G401.6 (cell line): ENCODE measurements at regions not wholly inside any gene's neighbourhood (a gene's known extent, or its start where the extent isn't known, plus 50 kb on each side); places are given as distances from the start of the nearest gene placed in this dataset.
"Not testable (repeated sequence)": the region's sequence is repeated elsewhere in the genome, so short reads cannot be mapped to it uniquely, and the experiment has no call there.

Source experiments
- FAIRE-seq: peaks from 2 replicates; lab custom pipeline; 2012; peaks lifted over from hg19 to GRCh38; lab: Jason Lieb, UNC

GRCh38 chr5:85549229-85549628 lies 1068.5 kb upstream of the COX7C start:
- FAIRE-seq, result no peak

DNA sequence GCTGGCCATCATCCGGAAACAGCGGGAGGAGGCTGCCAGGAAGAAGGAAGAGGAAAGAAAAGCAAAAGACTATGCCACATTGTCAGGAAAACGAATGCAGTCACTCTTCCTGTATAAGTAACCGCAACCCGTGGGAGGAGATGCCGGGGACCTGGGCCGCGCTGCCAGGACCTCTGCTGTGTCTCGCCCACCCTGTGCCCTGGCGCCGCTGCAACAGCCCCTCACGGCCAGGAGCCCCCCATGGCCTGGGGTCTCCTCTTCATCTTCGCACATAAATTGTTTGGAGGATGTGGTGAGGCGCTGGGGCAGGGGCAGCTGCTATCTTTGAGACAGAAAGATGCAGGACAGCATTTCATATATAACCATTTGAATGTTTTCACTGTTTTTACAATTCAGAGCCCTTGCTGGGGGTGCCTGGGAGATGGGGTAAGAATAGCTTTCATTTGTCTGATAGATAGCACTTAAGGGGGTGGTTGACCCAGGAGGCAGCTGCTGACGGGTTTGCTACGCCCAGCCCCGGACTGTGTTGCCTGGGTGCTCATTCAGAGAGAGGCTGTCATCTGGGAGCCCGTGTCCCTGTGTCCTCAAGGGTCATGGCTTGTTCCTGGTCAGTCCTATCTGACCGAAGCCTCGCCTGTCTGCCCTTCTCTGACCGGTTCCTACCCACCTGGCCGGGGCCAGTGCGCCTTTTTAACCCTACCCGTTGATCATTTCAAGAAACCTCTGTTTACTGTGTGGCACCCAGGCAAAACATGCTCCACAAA lies 1067.7 kb upstream of the COX7C start:
- no peak for FAIRE-seq

- no peak for FAIRE-seq
Observed at GRCh38 chr5:85556464-85556863, 1061.3 kb upstream of the COX7C start.

DNA sequence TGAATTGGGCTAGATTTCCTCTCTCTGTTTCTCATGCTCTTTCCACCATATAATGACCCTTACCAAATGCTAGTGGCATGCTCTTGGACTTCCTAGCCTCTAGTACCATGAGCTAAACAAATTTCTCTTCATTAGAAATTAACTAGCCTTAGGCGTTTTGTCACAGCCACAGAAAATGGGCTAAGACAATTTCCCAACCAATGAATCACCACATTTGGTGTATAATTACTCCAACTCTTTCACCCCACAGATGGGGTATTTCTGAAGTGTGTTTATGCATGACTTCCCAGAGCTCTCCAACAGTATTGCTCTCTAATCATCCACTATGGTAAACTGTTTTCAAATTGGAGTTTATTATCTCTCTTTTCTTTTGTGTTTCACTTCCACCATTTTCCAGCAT lies 1041.1 kb upstream of the COX7C start:
- FAIRE-seq, result no peak

- FAIRE-seq, result not testable (repeated sequence)
Observed at GRCh38 chr5:85587806-85588205, 1029.9 kb upstream of the COX7C start.

DNA sequence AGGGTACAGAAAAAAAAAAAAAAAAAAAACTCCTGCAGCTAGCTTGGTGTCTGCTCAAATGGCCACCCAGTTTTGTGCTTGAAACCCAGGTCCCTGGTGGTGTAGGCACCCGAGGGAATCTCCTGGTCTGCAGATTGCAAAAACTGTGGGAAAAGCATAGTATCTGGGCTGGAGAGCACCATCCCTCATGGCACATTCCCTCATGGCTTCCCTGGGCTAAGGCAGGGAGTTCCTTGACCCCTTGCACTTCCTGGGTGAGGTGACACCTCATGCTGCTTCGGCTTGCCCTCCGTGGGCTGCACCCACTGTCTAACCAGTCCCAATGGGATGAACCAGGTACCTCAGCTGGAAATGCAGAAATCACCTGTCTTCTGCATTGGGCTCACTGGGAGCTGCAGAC lies 1029.5 kb upstream of the COX7C start:
- FAIRE-seq, result not testable (repeated sequence)

GRCh38 chr5:85590764-85591163 lies 1027.0 kb upstream of the COX7C start:
- no peak for FAIRE-seq

- no peak for FAIRE-seq
Observed at GRCh38 chr5:85591311-85591710, 1026.4 kb upstream of the COX7C start.

DNA sequence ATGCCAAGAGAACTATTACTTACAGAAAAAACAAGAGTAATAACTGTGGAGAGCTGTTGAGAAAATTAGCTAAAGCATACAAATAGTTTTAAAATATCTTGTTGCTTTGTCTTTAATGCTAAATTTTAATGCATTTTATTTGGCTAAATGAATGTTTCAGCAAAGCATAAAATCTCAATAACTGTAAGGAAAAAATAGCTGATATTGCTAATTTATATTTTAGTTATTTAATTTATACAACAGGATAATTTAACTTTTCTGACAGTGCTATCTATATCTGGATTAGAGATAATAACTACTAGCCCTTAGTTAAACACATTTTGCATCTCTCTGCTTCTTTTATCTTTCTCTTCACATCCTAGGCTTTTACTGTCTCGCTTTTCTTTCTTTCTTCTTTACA lies 1014.9 kb upstream of the COX7C start:
- peak; percentile 47 for FAIRE-seq

- FAIRE-seq, result no peak
Observed at GRCh38 chr5:85604378-85604777, 1013.4 kb upstream of the COX7C start.

GRCh38 chr5:85604786-85605185 lies 1013.0 kb upstream of the COX7C start:
- no peak for FAIRE-seq

DNA sequence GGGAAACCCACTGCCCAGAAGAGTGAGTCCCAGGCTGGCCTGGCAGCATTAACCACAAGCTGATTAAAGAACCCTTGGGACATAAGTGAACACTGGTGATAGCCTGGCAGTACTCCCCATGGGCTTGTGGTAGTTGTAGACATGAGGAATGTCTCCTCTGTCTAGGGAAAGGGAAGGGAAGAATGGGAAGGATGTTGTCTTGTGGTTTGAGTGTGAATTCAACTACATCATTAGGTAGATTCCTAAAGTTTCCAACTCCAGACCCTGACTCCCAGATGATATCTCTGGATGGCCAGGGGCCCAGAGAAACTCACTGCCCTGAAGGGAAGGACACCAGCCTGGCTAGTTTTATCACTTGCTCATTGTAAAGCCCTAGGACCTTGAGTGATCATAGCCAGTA lies 1012.4 kb upstream of the COX7C start:
- FAIRE-seq, result no peak

GRCh38 chr5:85614489-85614888 lies 1003.3 kb upstream of the COX7C start:
- no peak for FAIRE-seq

- no peak for FAIRE-seq
Observed at GRCh38 chr5:85621668-85622067, 996.1 kb upstream of the COX7C start.

- no peak for FAIRE-seq
Observed at GRCh38 chr5:85628153-85628552, 989.6 kb upstream of the COX7C start.

- FAIRE-seq, result not testable (repeated sequence)
Observed at GRCh38 chr5:85638495-85639125, 979.1 kb upstream of the COX7C start.

DNA sequence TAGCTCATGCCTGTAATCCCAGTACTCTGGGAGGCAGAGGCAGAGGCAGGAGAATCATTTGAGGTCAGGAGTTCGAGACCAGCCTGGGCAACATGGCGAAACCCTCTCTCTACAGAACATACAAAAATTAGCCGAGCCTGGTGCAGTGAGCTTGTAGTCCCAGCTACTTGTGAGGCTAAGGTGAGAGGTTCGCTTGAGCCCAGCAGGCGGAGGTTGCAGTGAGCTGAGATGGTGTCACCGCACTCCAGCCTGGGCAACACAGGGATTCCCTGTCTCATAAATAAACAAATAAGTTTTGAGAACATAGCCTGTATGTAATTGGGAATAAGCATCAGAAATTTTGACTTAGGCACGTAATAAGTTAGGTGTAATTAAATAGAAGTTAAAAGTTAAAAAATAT lies 971.7 kb upstream of the COX7C start:
- no peak for FAIRE-seq

DNA sequence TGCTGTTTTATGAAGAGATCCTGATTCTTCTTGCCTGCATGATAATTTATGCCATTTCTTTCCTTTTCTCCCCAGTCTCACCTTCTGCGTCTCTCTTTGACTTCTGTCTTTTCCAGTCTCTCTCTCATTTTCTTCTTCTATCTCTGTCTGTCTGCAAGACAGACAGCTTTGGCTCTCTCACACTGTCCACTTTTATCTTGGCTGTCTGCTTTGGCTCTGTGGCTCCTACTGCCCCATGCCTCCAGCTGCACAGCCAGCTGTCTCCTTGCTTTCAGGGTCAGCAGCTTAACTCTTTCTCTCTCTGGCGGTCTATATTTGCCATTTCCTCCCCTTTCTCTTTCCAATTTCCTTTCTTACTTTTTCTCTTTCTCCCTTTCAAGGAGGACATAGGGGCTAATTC lies 971.1 kb upstream of the COX7C start:
- FAIRE-seq, result no peak

DNA sequence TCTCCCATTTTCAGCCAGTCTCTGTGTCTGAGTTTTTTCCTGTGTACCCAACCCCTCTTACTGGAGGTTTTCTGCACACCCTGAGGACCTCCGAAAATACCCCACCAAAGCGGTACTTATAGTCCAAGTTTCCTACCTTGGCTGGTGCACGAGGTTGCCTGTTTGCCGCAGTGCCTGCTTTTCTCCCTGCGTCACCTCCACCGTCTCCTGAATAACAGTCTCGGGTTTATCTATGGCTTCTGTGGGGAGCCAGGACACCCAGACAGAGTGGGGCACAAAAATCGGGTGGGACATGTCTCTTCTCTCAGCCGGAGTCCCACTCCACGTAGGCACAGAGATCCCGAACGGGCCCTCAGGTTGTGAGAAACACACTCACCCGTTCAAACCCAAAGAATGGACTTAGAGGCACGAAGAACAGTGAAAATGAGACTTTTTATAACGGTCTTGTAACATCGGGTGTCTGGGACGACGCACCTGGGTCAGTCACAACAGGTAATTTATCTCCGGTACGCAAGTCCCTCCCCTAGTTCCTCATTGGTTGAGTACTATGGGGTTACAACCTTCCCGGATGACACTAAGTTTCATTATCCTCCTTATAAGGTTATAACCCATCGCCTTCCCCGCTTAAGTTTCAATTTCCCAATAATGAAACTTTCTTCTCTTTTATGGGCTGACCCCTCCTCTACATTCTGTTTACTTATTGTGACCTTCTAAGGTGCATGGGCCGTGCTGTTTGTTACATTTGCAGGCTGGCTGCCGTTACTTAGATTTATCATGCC lies 970.2 kb upstream of the COX7C start:
- no peak for FAIRE-seq

- no peak for FAIRE-seq
Observed at GRCh38 chr5:85648495-85648894, 969.2 kb upstream of the COX7C start.

DNA sequence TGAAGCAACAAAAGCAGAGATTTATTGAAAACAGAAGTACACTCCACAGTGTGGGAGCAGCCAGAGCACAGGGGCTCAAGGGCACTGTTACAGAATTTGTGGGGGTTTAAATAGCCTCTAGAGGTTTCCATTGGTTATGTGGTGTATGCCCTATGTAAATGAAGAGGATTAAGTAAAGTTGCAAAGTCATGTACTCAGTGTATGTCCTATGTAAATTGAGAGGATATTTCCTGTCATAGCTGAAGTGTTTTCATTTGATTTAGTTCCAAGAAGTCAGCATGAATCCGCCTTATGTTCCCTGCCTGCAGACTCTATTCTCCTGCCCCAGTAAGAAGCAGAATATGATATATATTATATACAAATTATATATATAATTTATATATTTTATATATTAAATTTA lies 966.0 kb upstream of the COX7C start:
- FAIRE-seq, result no peak

DNA sequence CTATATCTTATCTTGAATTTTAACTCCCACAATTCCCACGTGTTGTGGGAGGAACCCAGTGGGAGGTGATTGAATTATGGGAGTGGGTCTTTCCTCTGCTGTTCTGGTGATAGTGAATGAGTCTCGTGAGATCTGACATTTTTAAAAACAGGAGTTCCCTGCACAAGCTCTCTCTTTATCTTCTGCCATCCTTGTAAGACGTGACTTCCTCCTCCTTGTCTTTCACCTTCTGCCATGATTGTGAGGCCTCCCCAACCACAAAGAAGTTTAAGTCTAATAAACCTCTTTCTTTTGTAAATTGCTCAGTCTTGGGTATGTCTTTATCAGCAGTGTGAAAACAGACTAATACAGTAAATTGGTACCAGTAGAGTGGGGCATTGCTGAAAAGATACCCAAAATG lies 963.6 kb upstream of the COX7C start:
- not testable (repeated sequence) for FAIRE-seq

DNA sequence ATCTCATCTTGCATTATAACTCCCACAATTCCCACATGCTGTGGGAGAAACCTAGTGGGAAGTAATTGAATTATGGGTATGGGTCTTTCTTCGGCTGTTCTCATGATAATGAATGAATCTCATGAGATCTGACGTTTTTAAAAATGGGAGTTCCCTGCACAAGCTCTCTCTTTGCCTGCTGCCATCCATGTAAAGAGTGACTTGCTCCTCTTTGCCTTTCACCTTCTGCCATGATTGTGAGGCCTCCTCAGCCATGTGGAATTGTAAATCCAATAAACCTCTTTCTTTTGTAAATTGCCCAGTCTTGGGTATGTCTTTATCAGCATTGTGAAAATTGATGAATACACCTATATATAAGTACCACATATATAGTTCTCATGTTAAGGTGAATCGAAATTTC lies 961.7 kb upstream of the COX7C start:
- no peak for FAIRE-seq
